ENCODE measurements at regions not wholly inside any gene's neighbourhood (a gene's known extent, or its start where the extent isn't known, plus 50 kb on each side); places are given as distances from the start of the nearest gene placed in this dataset.

DNA sequence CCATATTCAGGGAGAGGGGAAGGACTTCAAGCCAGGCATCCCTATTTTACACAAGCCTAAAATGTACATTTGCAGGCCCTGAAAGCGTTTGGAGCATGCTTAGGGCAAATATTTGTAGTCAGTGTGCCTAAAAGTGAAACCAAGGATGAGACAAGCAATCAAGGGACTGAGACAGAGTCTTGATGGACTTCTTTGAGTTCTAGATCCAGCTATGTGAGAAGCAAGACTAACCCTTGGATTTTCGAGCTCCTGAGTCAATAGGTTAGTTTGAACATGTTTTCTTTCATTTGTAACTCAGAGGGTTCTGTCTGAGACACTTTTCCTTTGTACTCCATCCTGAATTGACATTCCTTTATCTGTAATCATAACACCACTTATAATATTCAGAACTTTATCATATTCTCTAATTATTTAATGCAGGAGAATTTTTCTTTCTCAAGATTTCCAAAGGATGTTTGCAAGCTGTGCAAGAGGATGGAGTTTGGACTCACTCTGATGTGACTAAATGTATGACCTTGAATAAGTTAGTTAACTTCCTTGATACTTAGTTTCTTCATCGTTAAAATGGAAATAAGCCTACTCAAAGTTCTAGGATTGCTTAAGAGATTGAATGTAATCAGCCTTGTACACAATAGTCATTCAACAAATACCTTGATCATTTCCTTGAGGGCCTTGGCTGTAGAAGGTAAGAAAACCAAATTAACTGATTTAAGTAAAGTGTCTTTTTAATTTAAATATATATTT is 1237.8 kb upstream of the ZEB2 start:
- TF ChIP-seq CTCF (IDR thresholded peaks at IDR 0.05 in 2 of 3, conservative IDR thresholded peaks at IDR 0.05 in 1 of 3; ENCODE audit: borderline replicate concordance in 1 of 3, insufficient read depth in 1 of 3, low read depth in 2 of 3, low read length in 2 of 3) (no peak), YY1 (IDR thresholded peaks at IDR 0.05; ENCODE audit: extremely low read depth, insufficient replicate concordance, low read depth, low read length) (no peak), TCF7L2 (IDR thresholded peaks at IDR 0.05; ENCODE audit: borderline replicate concordance, extremely low read depth, insufficient read depth, insufficient read length) (no peak), POLR2A (IDR thresholded peaks at IDR 0.05; ENCODE audit: borderline replicate concordance, extremely low read depth, insufficient read depth, insufficient read length) (no peak), EZH2phosphoT487 (IDR thresholded peaks at IDR 0.05; ENCODE audit: borderline replicate concordance) (no peak), MAX (IDR thresholded peaks at IDR 0.05) (no peak), EZH2 (IDR thresholded peaks at IDR 0.05) (no peak)
- TF ChIP-seq, protein P1, sequence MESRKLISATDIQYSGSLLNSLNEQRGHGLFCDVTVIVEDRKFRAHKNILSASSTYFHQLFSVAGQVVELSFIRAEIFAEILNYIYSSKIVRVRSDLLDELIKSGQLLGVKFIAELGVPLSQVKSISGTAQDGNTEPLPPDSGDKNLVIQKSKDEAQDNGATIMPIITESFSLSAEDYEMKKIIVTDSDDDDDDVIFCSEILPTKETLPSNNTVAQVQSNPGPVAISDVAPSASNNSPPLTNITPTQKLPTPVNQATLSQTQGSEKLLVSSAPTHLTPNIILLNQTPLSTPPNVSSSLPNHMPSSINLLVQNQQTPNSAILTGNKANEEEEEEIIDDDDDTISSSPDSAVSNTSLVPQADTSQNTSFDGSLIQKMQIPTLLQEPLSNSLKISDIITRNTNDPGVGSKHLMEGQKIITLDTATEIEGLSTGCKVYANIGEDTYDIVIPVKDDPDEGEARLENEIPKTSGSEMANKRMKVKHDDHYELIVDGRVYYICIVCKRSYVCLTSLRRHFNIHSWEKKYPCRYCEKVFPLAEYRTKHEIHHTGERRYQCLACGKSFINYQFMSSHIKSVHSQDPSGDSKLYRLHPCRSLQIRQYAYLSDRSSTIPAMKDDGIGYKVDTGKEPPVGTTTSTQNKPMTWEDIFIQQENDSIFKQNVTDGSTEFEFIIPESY (IDR thresholded peaks at IDR 0.05; ENCODE audit: extremely low read depth, insufficient replicate concordance, low read length) = no peak
